ENCODE measurements at regions not wholly inside any gene's neighbourhood (a gene's known extent, or its start where the extent isn't known, plus 50 kb on each side); places are given as distances from the start of the nearest gene placed in this dataset.

GRCh38 chr14:82445810-82446570 lies 912.3 kb upstream of the SEL1L start:
- no peak for DNase-seq (ENCODE audit: low read depth)

GRCh38 chr14:82447586-82447985 lies 913.9 kb upstream of the SEL1L start:
- no peak for DNase-seq (ENCODE audit: low read depth)

- no peak for DNase-seq (ENCODE audit: low read depth)
These were observed 916.3 kb upstream of the SEL1L start for GRCh38 chr14:82449926-82450468.

- DNase-seq (ENCODE audit: low read depth), result no peak
These were observed 918.0 kb upstream of the SEL1L start for GRCh38 chr14:82451675-82452074.

GRCh38 chr14:82482345-82482744 lies 948.7 kb upstream of the SEL1L start:
- DNase-seq (ENCODE audit: low read depth), result no peak

GRCh38 chr14:82488473-82488872 lies 954.8 kb upstream of the SEL1L start:
- no peak for DNase-seq (ENCODE audit: low read depth)

- DNase-seq (ENCODE audit: low read depth), result no peak
These were observed 956.7 kb upstream of the SEL1L start for GRCh38 chr14:82490397-82490796.

- DNase-seq (ENCODE audit: low read depth), result no peak
These were observed 958.5 kb upstream of the SEL1L start for GRCh38 chr14:82492157-82492556.

GRCh38 chr14:82500222-82500621 lies 966.6 kb upstream of the SEL1L start:
- DNase-seq (ENCODE audit: low read depth), result no peak

- no peak for DNase-seq (ENCODE audit: low read depth)
These were observed 967.9 kb upstream of the SEL1L start for GRCh38 chr14:82501554-82501953.

GRCh38 chr14:82502043-82502442 lies 968.4 kb upstream of the SEL1L start:
- DNase-seq (ENCODE audit: low read depth), result no peak

- no peak for DNase-seq (ENCODE audit: low read depth)
These were observed 971.2 kb upstream of the SEL1L start for GRCh38 chr14:82504894-82505293.

GRCh38 chr14:82510007-82510406 lies 976.4 kb upstream of the SEL1L start:
- DNase-seq (ENCODE audit: low read depth), result no peak

GRCh38 chr14:82511399-82511798 lies 977.7 kb upstream of the SEL1L start:
- no peak for DNase-seq (ENCODE audit: low read depth)

GRCh38 chr14:82520765-82521164 lies 987.1 kb upstream of the SEL1L start:
- no peak for DNase-seq (ENCODE audit: low read depth)

- no peak for DNase-seq (ENCODE audit: low read depth)
These were observed 987.5 kb upstream of the SEL1L start for GRCh38 chr14:82521191-82521590.

GRCh38 chr14:82528016-82528415 lies 994.4 kb upstream of the SEL1L start:
- no peak for DNase-seq (ENCODE audit: low read depth)

GRCh38 chr14:82533351-82533750 lies 999.7 kb upstream of the SEL1L start:
- no peak for DNase-seq (ENCODE audit: low read depth)

GRCh38 chr14:82536566-82536965 lies 1002.9 kb upstream of the SEL1L start:
- DNase-seq (ENCODE audit: low read depth), result no peak

GRCh38 chr14:82537831-82538230 lies 1004.2 kb upstream of the SEL1L start:
- no peak for DNase-seq (ENCODE audit: low read depth)

GRCh38 chr14:82546401-82546800 lies 1012.7 kb upstream of the SEL1L start:
- DNase-seq (ENCODE audit: low read depth), result no peak

GRCh38 chr14:82549306-82549990 lies 1015.8 kb upstream of the SEL1L start:
- DNase-seq (ENCODE audit: low read depth), result no peak

- no peak for DNase-seq (ENCODE audit: low read depth)
These were observed 1029.2 kb upstream of the SEL1L start for GRCh38 chr14:82562881-82563280.

All from GM04503 (cell line).